ENCODE measurements at regions not wholly inside any gene's neighbourhood (a gene's known extent, or its start where the extent isn't known, plus 50 kb on each side); places are given as distances from the start of the nearest gene placed in this dataset.

DNA sequence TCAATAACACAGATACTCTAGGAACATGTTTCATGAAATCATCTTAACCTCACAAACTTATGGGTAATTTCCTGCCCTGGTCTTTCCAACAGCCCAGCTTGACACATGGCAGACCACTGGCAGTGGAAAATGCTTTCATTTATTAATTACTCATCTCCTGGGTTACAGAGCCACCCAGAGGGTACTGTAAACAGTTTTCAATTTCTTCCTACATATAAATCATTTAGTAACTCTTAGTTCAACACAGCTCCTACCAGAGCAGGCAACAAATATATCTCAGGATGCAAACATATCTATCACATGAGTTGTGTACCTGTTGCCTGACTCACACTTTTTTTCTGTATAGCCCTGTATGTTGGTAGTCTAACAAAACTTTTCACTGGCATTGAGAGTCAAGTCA, 99.2 kb upstream of the VRK2 start:
- TF ChIP-seq, protein P1, sequence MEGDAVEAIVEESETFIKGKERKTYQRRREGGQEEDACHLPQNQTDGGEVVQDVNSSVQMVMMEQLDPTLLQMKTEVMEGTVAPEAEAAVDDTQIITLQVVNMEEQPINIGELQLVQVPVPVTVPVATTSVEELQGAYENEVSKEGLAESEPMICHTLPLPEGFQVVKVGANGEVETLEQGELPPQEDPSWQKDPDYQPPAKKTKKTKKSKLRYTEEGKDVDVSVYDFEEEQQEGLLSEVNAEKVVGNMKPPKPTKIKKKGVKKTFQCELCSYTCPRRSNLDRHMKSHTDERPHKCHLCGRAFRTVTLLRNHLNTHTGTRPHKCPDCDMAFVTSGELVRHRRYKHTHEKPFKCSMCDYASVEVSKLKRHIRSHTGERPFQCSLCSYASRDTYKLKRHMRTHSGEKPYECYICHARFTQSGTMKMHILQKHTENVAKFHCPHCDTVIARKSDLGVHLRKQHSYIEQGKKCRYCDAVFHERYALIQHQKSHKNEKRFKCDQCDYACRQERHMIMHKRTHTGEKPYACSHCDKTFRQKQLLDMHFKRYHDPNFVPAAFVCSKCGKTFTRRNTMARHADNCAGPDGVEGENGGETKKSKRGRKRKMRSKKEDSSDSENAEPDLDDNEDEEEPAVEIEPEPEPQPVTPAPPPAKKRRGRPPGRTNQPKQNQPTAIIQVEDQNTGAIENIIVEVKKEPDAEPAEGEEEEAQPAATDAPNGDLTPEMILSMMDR (IDR thresholded peaks at IDR 0.05), result no peak
- TF ChIP-seq POLR2AphosphoS5 (IDR thresholded peaks at IDR 0.05; ENCODE audit: low read depth, low read length) (no peak), SIN3A (IDR thresholded peaks at IDR 0.05; ENCODE audit: borderline replicate concordance, insufficient read depth, low read depth, low read length) (no peak), TCF7L2 (IDR thresholded peaks at IDR 0.05; ENCODE audit: low read depth, low read length) (no peak)
- TF ChIP-seq, protein P2, sequence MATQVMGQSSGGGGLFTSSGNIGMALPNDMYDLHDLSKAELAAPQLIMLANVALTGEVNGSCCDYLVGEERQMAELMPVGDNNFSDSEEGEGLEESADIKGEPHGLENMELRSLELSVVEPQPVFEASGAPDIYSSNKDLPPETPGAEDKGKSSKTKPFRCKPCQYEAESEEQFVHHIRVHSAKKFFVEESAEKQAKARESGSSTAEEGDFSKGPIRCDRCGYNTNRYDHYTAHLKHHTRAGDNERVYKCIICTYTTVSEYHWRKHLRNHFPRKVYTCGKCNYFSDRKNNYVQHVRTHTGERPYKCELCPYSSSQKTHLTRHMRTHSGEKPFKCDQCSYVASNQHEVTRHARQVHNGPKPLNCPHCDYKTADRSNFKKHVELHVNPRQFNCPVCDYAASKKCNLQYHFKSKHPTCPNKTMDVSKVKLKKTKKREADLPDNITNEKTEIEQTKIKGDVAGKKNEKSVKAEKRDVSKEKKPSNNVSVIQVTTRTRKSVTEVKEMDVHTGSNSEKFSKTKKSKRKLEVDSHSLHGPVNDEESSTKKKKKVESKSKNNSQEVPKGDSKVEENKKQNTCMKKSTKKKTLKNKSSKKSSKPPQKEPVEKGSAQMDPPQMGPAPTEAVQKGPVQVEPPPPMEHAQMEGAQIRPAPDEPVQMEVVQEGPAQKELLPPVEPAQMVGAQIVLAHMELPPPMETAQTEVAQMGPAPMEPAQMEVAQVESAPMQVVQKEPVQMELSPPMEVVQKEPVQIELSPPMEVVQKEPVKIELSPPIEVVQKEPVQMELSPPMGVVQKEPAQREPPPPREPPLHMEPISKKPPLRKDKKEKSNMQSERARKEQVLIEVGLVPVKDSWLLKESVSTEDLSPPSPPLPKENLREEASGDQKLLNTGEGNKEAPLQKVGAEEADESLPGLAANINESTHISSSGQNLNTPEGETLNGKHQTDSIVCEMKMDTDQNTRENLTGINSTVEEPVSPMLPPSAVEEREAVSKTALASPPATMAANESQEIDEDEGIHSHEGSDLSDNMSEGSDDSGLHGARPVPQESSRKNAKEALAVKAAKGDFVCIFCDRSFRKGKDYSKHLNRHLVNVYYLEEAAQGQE (IDR thresholded peaks at IDR 0.05; ENCODE audit: insufficient read depth in 1 of 2, low read depth in 2 of 2, low read length in 1 of 2), result no peak

All from Panc1 (cell line).